OCI-LY7 (cell line): ENCODE measurements at regions not wholly inside any gene's neighbourhood (a gene's known extent, or its start where the extent isn't known, plus 50 kb on each side); places are given as distances from the start of the nearest gene placed in this dataset.

ENCODE experiments used
- BruUV-seq: library from RNA; stranded (reverse); fragments of 400-500 nt; replicated peaks from 2 replicates; lab custom pipeline; 2021; lab: Mats Ljungman, UMichigan
- CTCF ChIA-PET: fragments of 300-600 bp; sonication (Branson Sonifier 250); formaldehyde crosslinking; loops from one replicate; lab custom pipeline; 2022; ENCODE audit warnings: antibody characterized with exemption; ENCODE audit not compliant: unreplicated experiment; lab: Charles Lee
- POLR2A ChIA-PET: fragments of 300-600 bp; sonication (Branson Sonifier 250); formaldehyde crosslinking; loops from one replicate; lab custom pipeline; 2022; ENCODE audit warnings: antibody characterized with exemption; lab: Charles Lee
- DNase-seq: peaks from one replicate; pipeline ENCODE4 v3.0.0-alpha.2; 2015; ENCODE audit warnings: low spot score
- H2AFZ ChIP-seq: fragments of 200-600 bp; sonication (generic), shearing (Covaris generic); 2 replicates; pipeline ENCODE4 v1.6.1; 2014; ENCODE audit warnings: mild to moderate bottlenecking, antibody characterized with exemption, low read length, moderate library complexity
- H3K27ac ChIP-seq: fragments of 200-600 bp; sonication (generic); 2 replicates; pipeline ENCODE4 v1.5.1; 2014; ENCODE audit warnings: mixed run types, low read depth, mild to moderate bottlenecking, moderate library complexity, low read length, inconsistent platforms; ENCODE audit not compliant: poor library complexity, severe bottlenecking
- H3K36me3 ChIP-seq: fragments of 200-600 bp; sonication (generic); 2 replicates; pipeline ENCODE4 v1.6.1; 2014; ENCODE audit warnings: mild to moderate bottlenecking, antibody characterized with exemption, low read length, moderate library complexity, mixed read lengths; ENCODE audit not compliant: insufficient read depth
- H3K4me1 ChIP-seq: fragments of 200-600 bp; sonication (generic); 2 replicates; pipeline ENCODE4 v1.5.1; 2014; ENCODE audit warnings: mild to moderate bottlenecking, low read length; ENCODE audit not compliant: insufficient read depth, poor library complexity, severe bottlenecking
- H3K4me2 ChIP-seq: fragments of 200-600 bp; sonication (generic); 2 replicates; pipeline ENCODE4 v1.6.1; 2014; ENCODE audit warnings: mild to moderate bottlenecking, low read length
- H3K4me3 ChIP-seq: fragments of 200-600 bp; sonication (generic); 2 replicates; pipeline ENCODE4 v1.5.1; 2014; ENCODE audit warnings: mild to moderate bottlenecking, low read depth, low read length; ENCODE audit not compliant: poor library complexity, severe bottlenecking
- H3K79me2 ChIP-seq: fragments of 200-600 bp; sonication (generic); 2 replicates; pipeline ENCODE4 v1.6.1; 2016; ENCODE audit warnings: low read depth, mild to moderate bottlenecking, low read length, moderate library complexity, mixed read lengths; ENCODE audit not compliant: insufficient read depth
- H3K9me2 ChIP-seq: fragments of 200-600 bp; sonication (generic); 2 replicates; pipeline ENCODE4 v1.6.1; 2016; ENCODE audit warnings: mild to moderate bottlenecking, low read length, mixed read lengths; ENCODE audit not compliant: insufficient read depth
- H3K9me3 ChIP-seq: fragments of 200-600 bp; sonication (generic); 2 replicates; pipeline ENCODE4 v1.6.1; 2014; ENCODE audit warnings: mild to moderate bottlenecking, mixed run types, low read length, mixed read lengths
- H4K20me1 ChIP-seq: fragments of 200-600 bp; sonication (generic); 2 replicates; pipeline ENCODE4 v1.6.1; 2014; ENCODE audit warnings: mild to moderate bottlenecking, antibody characterized with exemption, low read length, moderate library complexity, mixed read lengths; ENCODE audit not compliant: insufficient read depth
- EZH2phosphoT487 ChIP-seq: fragments of 200-600 bp; sonication (generic); IDR thresholded peaks from 2 replicates; pipeline ENCODE4 v1.6.1; 2018; ENCODE audit warnings: low read depth, borderline replicate concordance, mild to moderate bottlenecking, mixed run types, antibody characterized with exemption, low read length, moderate library complexity, mixed read lengths
- intact Hi-C: fragments of 100-400 bp; cut with micrococcal nuclease; formaldehyde crosslinking; loops from one replicate; pipeline ENCODE4 v1.10.0; 2022; ENCODE audit not compliant: unreplicated experiment
- TF ChIP-seq, protein P1 (sequence below): fragments of 200-600 bp; sonication (generic); conservative IDR thresholded peaks from 2 replicates; pipeline ENCODE4 v1.5.1; 2014; ENCODE audit warnings: mild to moderate bottlenecking, antibody characterized with exemption, low read length, moderate library complexity, mixed read lengths

DNA sequence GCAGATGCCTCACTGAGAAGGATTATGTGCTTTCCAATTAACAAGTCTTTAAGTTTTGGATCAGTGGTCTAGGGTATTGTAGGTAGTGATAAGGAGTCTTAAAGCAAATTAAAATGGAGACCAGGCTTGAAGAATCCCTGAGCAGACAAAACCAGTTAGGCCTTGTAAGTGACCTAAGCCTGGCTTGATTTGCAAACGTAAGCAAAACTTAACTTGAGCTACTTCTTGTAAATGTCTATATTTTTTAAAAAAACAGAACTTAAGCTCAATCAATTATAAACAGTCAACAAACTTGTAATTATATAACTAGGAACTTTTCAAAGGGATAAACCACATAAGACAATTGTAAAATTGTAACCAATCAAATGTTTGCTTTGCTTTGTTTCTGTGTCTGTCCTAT lies 72.7 kb upstream of the NALF2 start:
- Histone ChIP-seq H3K4me1 (no peaks in the 10 kb centered on the region), H3K4me2 (no peak overlapping the region), H3K4me3 (no peak overlapping the region), H3K9me3 (no peaks in the 10 kb centered on the region), H3K36me3 (no peaks in the 10 kb centered on the region), H3K9me2 (no peaks in the 10 kb centered on the region), H4K20me1 (no peaks in the 10 kb centered on the region), H3K79me2 (no peaks in the 10 kb centered on the region), H2AFZ (no peak overlapping the region), H3K27ac (no peak overlapping the region)
- no peak for DNase-seq
- BruUV-seq = no TSS peak
- ChIA-PET POLR2A (no interaction called here), CTCF (no interaction called here)
- no peak for TF ChIP-seq EZH2phosphoT487
- TF ChIP-seq, protein P1, sequence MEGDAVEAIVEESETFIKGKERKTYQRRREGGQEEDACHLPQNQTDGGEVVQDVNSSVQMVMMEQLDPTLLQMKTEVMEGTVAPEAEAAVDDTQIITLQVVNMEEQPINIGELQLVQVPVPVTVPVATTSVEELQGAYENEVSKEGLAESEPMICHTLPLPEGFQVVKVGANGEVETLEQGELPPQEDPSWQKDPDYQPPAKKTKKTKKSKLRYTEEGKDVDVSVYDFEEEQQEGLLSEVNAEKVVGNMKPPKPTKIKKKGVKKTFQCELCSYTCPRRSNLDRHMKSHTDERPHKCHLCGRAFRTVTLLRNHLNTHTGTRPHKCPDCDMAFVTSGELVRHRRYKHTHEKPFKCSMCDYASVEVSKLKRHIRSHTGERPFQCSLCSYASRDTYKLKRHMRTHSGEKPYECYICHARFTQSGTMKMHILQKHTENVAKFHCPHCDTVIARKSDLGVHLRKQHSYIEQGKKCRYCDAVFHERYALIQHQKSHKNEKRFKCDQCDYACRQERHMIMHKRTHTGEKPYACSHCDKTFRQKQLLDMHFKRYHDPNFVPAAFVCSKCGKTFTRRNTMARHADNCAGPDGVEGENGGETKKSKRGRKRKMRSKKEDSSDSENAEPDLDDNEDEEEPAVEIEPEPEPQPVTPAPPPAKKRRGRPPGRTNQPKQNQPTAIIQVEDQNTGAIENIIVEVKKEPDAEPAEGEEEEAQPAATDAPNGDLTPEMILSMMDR = no peak
- intact Hi-C loops = no loop called here

- Histone ChIP-seq H3K9me2 (no peaks in the 10 kb centered on the region), H3K36me3 (no peaks in the 10 kb centered on the region), H3K9me3 (no peaks in the 10 kb centered on the region), H3K4me3 (no peak overlapping the region), H2AFZ (no peak overlapping the region), H3K4me2 (no peak overlapping the region), H3K4me1 (no peaks in the 10 kb centered on the region), H4K20me1 (no peaks in the 10 kb centered on the region), H3K27ac (no peak overlapping the region), H3K79me2 (no peaks in the 10 kb centered on the region)
- no peak for DNase-seq
- POLR2A ChIA-PET = interaction anchor here (0.6 kb wide), 1 partner anchor 47 kb away, joined by 3 read pairs; no protein-coding TSS in a partner anchor
- TF ChIP-seq, protein P1 = no peak
- TF ChIP-seq EZH2phosphoT487 = no peak
- intact Hi-C loops = no loop called here
- BruUV-seq = no TSS peak
- CTCF ChIA-PET = no interaction called here
Observed at GRCh38 chrX:69430785-69431184, 73.3 kb upstream of the NALF2 start.

DNA sequence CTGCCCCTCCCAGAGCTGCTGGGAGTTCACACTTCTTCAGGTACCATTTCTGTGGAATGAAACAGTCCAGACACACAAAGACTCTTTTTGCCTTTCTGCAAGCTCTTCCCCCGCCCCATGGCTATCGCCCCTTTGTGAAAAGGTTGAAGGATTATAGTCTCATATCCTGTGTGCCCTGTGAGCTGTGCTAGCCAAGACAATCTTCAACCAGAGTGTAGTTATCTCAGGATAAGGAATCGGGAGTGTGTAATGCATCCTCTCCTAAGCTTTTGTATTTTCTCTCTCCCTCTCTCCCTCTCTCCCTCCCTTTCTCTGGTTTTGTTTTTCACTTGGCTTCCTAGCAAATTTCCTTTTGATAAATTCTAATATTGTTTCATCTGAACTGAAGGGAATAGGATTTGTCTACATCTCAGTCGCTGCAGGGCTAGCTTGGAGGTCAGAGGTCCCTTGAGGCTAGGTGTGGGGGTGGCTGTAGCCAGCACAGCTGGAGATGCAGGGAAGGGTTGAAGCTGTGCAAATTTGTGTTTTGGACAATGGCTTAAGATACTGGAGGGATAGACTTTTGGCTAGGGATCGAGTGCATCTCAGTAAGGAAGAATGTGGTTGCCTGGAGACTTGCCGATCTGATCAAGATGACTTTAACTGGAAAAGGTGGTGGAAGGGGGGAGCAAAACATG lies 74.6 kb upstream of the NALF2 start:
- no peak for TF ChIP-seq EZH2phosphoT487
- BruUV-seq = no TSS peak

More for the DNA sequence above, 74.6 kb upstream of the NALF2 start:
- ChIA-PET CTCF (no interaction called here), POLR2A (no interaction called here)
- H3K36me3 ChIP-seq = no peaks in the 10 kb centered on the region
- no peaks in the 10 kb centered on the region for H4K20me1 ChIP-seq
- H3K79me2 ChIP-seq = no peaks in the 10 kb centered on the region
- H3K4me3 ChIP-seq = no peak overlapping the region
- no peaks in the 10 kb centered on the region for H3K4me1 ChIP-seq
- H3K9me3 ChIP-seq = no peaks in the 10 kb centered on the region
- H3K9me2 ChIP-seq = no peaks in the 10 kb centered on the region
- intact Hi-C loops = loop anchor here (10.0 kb wide), 1 partner anchor 665 kb away; no protein-coding TSS in a partner anchor
- no peak overlapping the region for H3K27ac ChIP-seq
- no peak overlapping the region for H3K4me2 ChIP-seq
- H2AFZ ChIP-seq = no peak overlapping the region
- DNase-seq = no peak
